ENCODE measurements at regions not wholly inside any gene's neighbourhood (a gene's known extent, or its start where the extent isn't known, plus 50 kb on each side); places are given as distances from the start of the nearest gene placed in this dataset.
"Not testable (repeated sequence)": the region's sequence is repeated elsewhere in the genome, so short reads cannot be mapped to it uniquely, and the experiment has no call there.

GRCh38 chr6:101114703-101115102 lies 233.6 kb upstream of the ASCC3 start:
- DNase-seq = peak; percentile 14

GRCh38 chr6:101116337-101116736 lies 235.2 kb upstream of the ASCC3 start:
- no peak for DNase-seq

- no peak for DNase-seq
Measured at GRCh38 chr6:101117393-101118135, 236.4 kb upstream of the ASCC3 start.

GRCh38 chr6:101118136-101118396 lies 236.9 kb upstream of the ASCC3 start:
- no peak for DNase-seq

- DNase-seq = no peak
Measured at GRCh38 chr6:101120747-101121146, 239.6 kb upstream of the ASCC3 start.

- no peak for DNase-seq
Measured at GRCh38 chr6:101125380-101125971, 244.3 kb upstream of the ASCC3 start.

GRCh38 chr6:101126501-101126900 lies 245.4 kb upstream of the ASCC3 start:
- DNase-seq = no peak

GRCh38 chr6:101129851-101130250 lies 248.7 kb upstream of the ASCC3 start:
- DNase-seq = no peak

- no peak for DNase-seq
Measured at GRCh38 chr6:101146389-101146788, 247.1 kb upstream of the GRIK2 start.

GRCh38 chr6:101150226-101150625 lies 243.3 kb upstream of the GRIK2 start:
- no peak for DNase-seq

- DNase-seq = not testable (repeated sequence)
Measured at GRCh38 chr6:101157638-101158037, 235.9 kb upstream of the GRIK2 start.

- no peak for DNase-seq
Measured at GRCh38 chr6:101163611-101164010, 229.9 kb upstream of the GRIK2 start.

GRCh38 chr6:101167638-101168037 lies 225.9 kb upstream of the GRIK2 start:
- DNase-seq = no peak

- DNase-seq = not testable (repeated sequence)
Measured at GRCh38 chr6:101171049-101171448, 222.5 kb upstream of the GRIK2 start.

- DNase-seq = no peak
Measured at GRCh38 chr6:101178748-101179147, 214.8 kb upstream of the GRIK2 start.

GRCh38 chr6:101181006-101181405 lies 212.5 kb upstream of the GRIK2 start:
- no peak for DNase-seq

GRCh38 chr6:101188285-101188798 lies 205.2 kb upstream of the GRIK2 start:
- DNase-seq = not testable (repeated sequence)

- peak; percentile 1 for DNase-seq
Measured at GRCh38 chr6:101195588-101195987, 197.9 kb upstream of the GRIK2 start.

- DNase-seq = no peak
Measured at GRCh38 chr6:101199441-101199840, 194.1 kb upstream of the GRIK2 start.

- no peak for DNase-seq
Measured at GRCh38 chr6:101202867-101203374, 190.6 kb upstream of the GRIK2 start.

- no peak for DNase-seq
Measured at GRCh38 chr6:101203664-101204063, 189.8 kb upstream of the GRIK2 start.

- no peak for DNase-seq
Measured at GRCh38 chr6:101208152-101208551, 185.4 kb upstream of the GRIK2 start.

GRCh38 chr6:101212640-101213039 lies 180.9 kb upstream of the GRIK2 start:
- no peak for DNase-seq

GRCh38 chr6:101222007-101222406 lies 171.5 kb upstream of the GRIK2 start:
- no peak for DNase-seq
